Activated T-cell treated with anti-CD3 and anti-CD28 coated beads for 24 hours (primary cell): ENCODE measurements at regions not wholly inside any gene's neighbourhood (a gene's known extent, or its start where the extent isn't known, plus 50 kb on each side); places are given as distances from the start of the nearest gene placed in this dataset.

Experiments used
- DNase-seq: peaks from one replicate; pipeline ENCODE4 v3.0.0-alpha.2; 2020; ENCODE audit warnings: low read depth

GRCh38 chr17:72409405-72410002 is 288.7 kb downstream of the SOX9 start:
- no peak for DNase-seq

GRCh38 chr17:72411124-72411563 is 290.3 kb downstream of the SOX9 start:
- DNase-seq: no peak

- DNase-seq: no peak
These were observed 291.8 kb downstream of the SOX9 start for GRCh38 chr17:72412650-72413076.

- DNase-seq: no peak
These were observed 292.5 kb downstream of the SOX9 start for GRCh38 chr17:72413077-72414031.

DNA sequence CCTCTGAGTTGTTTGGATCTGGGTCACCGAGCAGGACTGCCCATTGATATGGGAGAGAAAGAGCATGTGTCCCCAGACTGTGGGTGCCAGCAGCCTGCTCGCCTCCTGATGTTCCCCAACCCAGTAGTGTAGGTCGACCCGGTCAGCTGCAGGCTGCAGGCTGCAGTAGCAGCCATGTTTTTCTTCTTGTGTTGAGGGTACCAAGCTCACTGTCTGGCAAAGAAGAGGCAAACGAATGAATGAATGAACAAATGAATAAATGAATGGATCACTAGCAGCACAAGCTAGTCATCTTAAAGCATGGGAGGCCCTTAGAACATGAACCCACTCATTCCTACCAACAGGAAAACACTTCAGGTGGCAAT is 293.2 kb downstream of the SOX9 start:
- DNase-seq: no peak

DNA sequence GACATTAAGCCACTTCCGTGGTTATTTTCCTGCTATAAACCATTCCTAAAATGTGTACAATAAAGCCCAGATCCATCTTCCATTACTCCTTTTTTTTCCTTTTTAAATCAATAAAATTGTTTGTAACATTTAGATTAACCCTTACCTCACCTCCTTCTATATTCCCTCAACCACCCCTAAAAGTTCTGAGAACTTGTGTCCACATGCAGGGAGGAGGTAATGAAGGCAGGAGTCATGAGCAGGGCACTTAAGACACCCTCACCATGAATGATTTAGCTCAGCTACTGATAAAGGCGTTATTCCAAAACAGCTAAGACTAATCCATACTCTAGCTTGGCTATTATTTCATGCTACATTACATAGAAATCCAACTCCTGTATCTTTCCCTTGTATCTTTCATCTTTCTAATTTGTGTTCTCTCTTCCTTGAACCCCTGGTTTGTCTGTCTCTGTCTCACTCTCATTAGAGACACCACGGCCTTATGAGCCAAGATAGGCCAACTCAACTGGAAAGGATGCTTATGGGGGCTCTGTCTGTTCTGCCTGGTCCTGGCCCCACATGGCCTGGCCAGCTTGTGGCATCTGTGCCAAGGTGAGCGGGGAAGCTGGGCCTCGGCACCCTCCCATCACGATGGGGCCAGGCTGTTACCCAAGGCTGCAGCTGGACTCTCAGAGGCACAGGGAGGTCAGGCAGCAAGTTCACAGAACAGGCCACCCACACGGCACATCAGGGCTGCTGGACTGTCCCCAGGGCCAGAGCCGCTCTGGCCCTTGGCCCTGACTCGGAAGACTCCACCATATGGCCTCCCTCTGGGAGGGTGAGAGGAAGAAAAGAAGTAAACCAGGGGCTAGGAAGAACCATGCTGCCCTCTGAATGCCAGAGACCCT is 294.4 kb downstream of the SOX9 start:
- no peak for DNase-seq

GRCh38 chr17:72416054-72416675 is 295.3 kb downstream of the SOX9 start:
- DNase-seq: no peak

GRCh38 chr17:72416905-72417304 is 296.1 kb downstream of the SOX9 start:
- no peak for DNase-seq

DNA sequence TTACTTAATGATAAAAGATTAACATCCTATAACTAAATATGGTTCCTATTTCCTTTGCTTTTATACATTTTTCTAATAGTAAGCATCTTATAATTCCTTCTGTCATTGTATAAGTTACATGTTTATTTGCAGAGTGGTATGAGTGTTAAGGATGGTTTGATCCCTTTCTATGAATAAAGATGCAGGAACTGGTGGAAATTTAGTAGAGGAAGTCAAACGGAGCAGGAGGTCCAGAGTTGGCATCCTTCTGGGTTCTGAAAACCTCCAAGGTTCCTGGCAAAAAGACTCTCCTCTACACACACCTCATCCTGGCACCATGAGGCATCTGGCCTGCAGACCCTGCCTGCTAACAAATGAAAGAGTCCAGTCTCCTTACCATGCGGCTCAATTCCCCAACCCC is 296.8 kb downstream of the SOX9 start:
- no peak for DNase-seq

DNA sequence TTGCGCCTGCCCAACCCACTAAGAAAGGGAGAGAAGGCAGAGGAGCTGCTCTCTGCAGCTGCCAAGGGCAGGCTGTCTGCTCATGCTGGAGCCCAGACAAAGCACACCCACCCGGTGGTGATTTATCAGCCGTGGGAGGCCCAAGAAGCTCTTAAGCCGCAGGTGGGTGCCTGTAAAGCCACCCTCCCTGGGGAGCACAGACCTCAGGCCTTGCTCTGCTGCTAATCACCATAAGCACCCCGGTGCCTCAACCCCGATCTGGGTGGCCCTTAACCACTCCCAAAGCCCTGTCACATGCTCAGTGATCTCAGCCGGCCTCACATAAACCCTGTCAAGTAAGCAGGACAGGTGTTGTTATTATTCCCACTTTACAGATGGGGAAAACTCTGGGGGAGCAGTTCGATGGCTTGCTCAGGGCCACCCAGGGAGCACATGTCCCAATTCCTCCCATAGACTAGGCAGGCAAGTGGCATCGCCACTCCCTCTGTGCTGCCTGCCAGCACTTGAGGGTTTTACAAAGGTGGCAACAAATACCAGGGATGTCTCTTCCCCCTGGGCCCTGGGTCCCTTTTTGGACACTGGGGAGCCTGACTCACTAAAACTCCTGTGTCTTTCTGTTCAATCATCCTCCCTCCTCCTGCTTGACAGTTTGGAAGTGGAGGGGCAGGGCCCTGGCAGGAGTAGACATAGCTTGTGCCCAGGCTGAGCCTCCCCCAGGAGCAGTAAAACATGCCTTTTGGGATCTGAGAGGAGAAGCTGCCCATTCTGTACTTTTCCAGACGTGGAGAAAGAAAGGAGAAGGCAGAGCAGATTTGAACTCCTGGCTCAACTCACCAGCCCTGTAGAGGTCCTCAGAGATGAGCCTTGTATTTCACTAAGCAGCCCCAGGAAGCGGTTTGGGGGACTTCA is 299.3 kb downstream of the SOX9 start:
- no peak for DNase-seq

DNA sequence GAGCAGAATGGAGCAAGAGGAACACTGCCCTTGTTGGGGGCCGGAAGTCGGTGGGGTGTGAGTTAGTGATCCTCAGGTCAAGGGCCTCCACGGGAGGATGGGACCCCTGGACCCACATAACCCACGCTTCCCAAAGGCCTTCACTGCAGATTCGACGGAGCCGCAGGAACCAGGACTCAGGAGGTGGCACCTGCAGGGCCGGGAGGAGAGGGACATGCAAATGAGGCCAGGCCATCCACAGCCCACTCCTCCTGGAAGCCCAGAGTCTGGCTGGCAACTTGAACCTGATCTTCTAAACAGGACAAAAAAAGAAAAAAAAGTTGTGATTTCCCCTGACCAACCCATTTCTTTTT is 299.9 kb downstream of the SOX9 start:
- DNase-seq: no peak

DNA sequence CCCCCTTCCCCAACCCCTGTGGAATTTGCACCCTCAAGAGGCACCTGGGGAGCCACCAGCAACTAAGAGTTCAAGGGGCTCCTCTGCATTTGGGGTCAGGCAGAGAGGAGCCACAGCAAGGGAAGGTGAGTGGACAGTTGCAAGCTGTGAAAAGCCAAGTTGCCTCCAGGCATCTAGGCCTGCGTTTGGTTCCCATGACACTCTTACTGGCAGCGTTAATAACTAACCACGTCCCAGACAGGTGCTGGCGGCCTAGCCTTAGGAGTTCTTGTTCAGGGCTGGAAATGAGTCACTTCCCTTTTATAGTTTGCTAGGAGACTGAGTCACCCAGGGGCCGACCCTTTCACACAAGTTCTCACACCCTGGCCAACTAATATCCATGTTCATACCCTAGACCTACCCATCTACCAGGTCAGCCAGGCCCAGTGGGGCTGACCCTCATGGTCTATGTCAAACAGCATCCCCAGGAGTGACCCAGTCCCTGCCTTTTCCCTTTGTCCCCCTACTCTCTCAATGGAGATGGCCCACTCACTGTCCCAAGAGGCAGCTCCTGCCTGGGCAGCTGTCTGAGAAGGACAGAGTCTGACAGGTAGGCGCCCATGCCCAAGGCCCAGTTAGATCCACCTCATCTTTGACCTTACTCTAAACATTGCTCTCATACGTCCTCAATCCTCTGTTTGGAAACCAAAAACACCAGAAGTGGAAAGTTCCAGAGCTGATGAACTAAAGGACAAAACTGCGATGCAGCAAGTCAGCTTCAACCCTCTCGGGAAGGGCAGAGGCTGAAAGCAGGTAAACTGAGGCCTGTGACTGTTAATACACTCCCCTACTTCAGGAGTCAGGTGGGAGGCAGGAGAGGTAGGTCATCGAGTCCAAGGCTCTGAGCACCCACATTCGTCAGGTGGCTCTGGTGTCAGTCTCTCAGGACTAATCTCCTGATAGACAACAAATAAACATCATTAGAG is 300.6 kb downstream of the SOX9 start:
- peak; percentile 15 for DNase-seq

- no peak for DNase-seq
These were observed 301.3 kb downstream of the SOX9 start for GRCh38 chr17:72422204-72422504.

GRCh38 chr17:72422505-72423285 is 301.9 kb downstream of the SOX9 start:
- DNase-seq: no peak

DNA sequence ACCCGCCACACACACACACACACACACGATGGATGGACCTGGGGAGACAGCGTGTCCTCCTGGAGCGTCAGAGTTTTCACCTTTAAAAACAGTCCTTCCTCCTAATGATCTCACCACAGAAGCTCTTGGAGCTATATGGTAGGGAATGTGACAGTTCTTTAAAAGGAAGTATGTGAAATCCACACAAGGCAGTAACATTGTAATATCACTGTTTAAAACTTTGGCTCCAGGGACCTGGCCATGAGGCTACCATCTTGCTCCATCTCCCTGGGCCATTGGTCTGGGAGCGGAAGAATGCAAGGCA is 302.4 kb downstream of the SOX9 start:
- DNase-seq: no peak

GRCh38 chr17:72423718-72424117 is 302.9 kb downstream of the SOX9 start:
- no peak for DNase-seq

DNA sequence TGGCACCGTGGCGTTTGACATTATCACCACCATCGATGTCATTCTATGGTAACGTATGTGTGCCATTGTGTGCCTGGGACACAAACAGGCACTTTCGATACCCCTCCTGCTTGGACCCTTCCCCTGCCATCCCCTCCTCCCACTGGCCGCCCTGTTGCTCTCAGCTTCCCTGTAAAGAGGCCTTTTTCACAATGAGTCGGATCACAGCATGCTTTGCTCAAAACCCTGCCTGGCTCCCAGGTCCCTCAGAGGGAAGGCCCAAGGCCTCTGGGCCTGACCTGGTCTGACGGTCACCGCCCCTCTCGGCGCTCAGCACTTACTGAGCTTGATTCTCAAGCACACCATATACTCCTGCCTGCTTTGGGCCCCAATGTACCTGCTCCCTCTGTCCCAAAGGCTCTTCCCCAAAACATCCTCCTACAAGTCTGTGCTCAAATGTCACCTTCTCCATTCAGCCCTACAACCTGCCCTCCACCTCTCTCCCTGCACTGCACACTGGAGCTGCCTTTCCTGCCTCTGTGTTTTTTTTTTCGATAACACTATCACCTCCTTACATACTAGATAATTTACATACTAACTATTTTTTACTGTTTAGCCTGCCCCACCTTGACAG is 303.8 kb downstream of the SOX9 start:
- DNase-seq: no peak

- no peak for DNase-seq
These were observed 304.4 kb downstream of the SOX9 start for GRCh38 chr17:72425133-72425793.

DNA sequence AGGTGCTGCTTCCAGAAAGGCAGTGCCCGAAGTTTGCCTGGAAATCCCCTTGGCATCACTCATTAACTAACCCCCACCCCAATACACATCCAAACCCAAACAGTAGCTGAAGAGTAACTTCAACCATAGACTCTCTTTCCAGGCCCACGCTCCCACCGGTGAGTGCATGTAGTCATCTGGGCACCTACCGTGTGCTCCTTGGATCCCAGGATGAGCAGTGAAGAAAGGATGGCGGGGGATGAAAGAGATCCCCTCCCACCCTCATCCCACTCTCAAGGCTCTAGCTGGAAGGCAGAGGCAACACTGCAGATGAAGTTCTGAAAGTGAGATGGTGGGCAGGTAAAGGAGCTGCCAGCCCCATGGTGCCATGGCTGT is 305.0 kb downstream of the SOX9 start:
- DNase-seq: no peak
